ENCODE measurements at regions not wholly inside any gene's neighbourhood (a gene's known extent, or its start where the extent isn't known, plus 50 kb on each side); places are given as distances from the start of the nearest gene placed in this dataset.

DNA sequence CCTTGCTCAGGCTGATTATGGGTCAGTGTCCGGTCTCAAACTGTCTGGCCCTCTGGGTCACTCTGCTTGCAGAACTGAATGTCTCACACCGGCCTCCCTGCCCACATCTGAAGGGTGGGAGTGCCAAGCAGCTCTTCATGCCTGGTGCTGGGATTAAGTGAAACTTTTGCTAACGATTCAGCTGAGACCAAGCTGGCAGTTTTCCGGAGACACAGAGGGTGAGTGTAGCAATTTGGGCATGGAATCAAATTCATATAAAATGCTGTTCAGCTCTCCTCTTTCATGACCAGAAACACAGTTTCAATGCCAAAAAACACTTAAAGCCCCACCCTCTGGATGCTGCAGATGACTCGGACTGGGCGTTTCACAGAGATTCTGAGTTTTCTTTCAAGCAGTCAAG is 207.5 kb downstream of the NXNL2 start:
- TF ChIP-seq CTCF (conservative IDR thresholded peaks at IDR 0.05; ENCODE audit: low read length) (no peak), EZH2phosphoT487 (IDR thresholded peaks at IDR 0.05; ENCODE audit: borderline replicate concordance, low read depth, low read length) (no peak)

All from OCI-LY7 (cell line).